CD14-positive monocyte (primary cell): ENCODE measurements at regions not wholly inside any gene's neighbourhood (a gene's known extent, or its start where the extent isn't known, plus 50 kb on each side); places are given as distances from the start of the nearest gene placed in this dataset.

Experiments
- DNase-seq, 3 donors: peaks; one replicate each; pipeline ENCODE4 v3.0.0-alpha.2; 2011 to 2022
- H2AFZ ChIP-seq: 2 replicates; pipeline ENCODE4 v1.6.0; 2012; ENCODE audit warnings: mild to moderate bottlenecking, low read depth, low read length, inconsistent platforms; ENCODE audit not compliant: insufficient read depth, poor library complexity, severe bottlenecking
- H3K27ac ChIP-seq, 2 donors: 1 replicate in 1 of 2; 2 replicates in 1 of 2; pipeline ENCODE4 v1.5.1; 2012 to 2013; ENCODE audit warnings: low read length in 2 of 2, control low read depth in 1 of 2, inconsistent platforms in 1 of 2, low read depth in 1 of 2, mild to moderate bottlenecking in 1 of 2
- H3K27me3 ChIP-seq, 2 donors: one replicate each; pipeline versions ENCODE4 v1.6.0 to v1.6.1; 2011 to 2013; ENCODE audit warnings: low read length in 2 of 2; ENCODE audit not compliant: control insufficient read depth in 2 of 2, insufficient read depth in 2 of 2
- H3K36me3 ChIP-seq, 2 donors: replicated peaks in 1 of 2; 1 replicate in 1 of 2; 2 replicates in 1 of 2; pipeline versions ENCODE4 v1.5.1 to v1.6.1; 2012 to 2013; ENCODE audit warnings: low read length in 2 of 2, control low read depth in 1 of 2, inconsistent platforms in 1 of 2, mild to moderate bottlenecking in 1 of 2; ENCODE audit not compliant: insufficient read depth in 2 of 2, control insufficient read depth in 1 of 2
- H3K4me1 ChIP-seq, 2 donors: 1 replicate in 1 of 2; 2 replicates in 1 of 2; pipeline versions ENCODE4 v1.5.1 to v1.6.1; 2012 to 2013; ENCODE audit warnings: low read length in 2 of 2, control low read depth in 1 of 2, inconsistent platforms in 1 of 2, mild to moderate bottlenecking in 1 of 2, moderate library complexity in 1 of 2; ENCODE audit not compliant: insufficient read depth in 2 of 2, control insufficient read depth in 1 of 2
- H3K4me2 ChIP-seq: replicated peaks from 2 replicates; pipeline ENCODE3; 2012; ENCODE audit warnings: low read length, moderate library complexity, mild to moderate bottlenecking; ENCODE audit not compliant: poor library complexity, severe bottlenecking; ENCODE audit errors: extremely low read depth
- H3K4me3 ChIP-seq, 3 experiments: fragments of 200-600 bp in 1 of 3; sonication (generic) in 1 of 3; replicated peaks in 1 of 3; 1 replicate in 2 of 3; 2 replicates in 1 of 3; pipeline ENCODE4 v1.5.1; 2011 to 2013; ENCODE audit warnings: low read length in 3 of 3, mild to moderate bottlenecking in 3 of 3, control low read depth in 2 of 3, low read depth in 2 of 3, inconsistent platforms in 1 of 3, moderate library complexity in 1 of 3
- H3K79me2 ChIP-seq: 2 replicates; pipeline ENCODE4 v1.6.0; 2012; ENCODE audit warnings: mild to moderate bottlenecking, control low read depth, inconsistent platforms, low read length, moderate library complexity; ENCODE audit not compliant: insufficient read depth
- H3K9ac ChIP-seq: 2 replicates; pipeline ENCODE4 v1.6.0; 2017; ENCODE audit warnings: low read length, mild to moderate bottlenecking; ENCODE audit not compliant: insufficient read depth, poor library complexity, severe bottlenecking
- H3K9me3 ChIP-seq, 2 donors: replicated peaks in 1 of 2; 1 replicate in 1 of 2; 2 replicates in 1 of 2; pipeline versions ENCODE4 v1.5.1 to v1.6.1; 2012 to 2013; ENCODE audit warnings: low read length in 2 of 2, control low read depth in 1 of 2; ENCODE audit not compliant: control insufficient read depth in 1 of 2, insufficient read depth in 1 of 2
- H4K20me1 ChIP-seq: 2 replicates; pipeline ENCODE4 v1.6.0; 2012; ENCODE audit warnings: mild to moderate bottlenecking, low read length, control low read depth, moderate library complexity; ENCODE audit not compliant: insufficient read depth
- H3K27ac Mint-ChIP-seq, 7 donors: one replicate each; pipeline ENCODE4 v1.8.0; 2020; ENCODE audit warnings: mild to moderate bottlenecking in 7 of 7, mixed read lengths in 7 of 7, moderate library complexity in 6 of 7, inconsistent platforms in 2 of 7
- H3K27me3 Mint-ChIP-seq, 3 donors: one replicate each; pipeline ENCODE4 v1.8.0; 2021 to 2022; ENCODE audit warnings: low read depth in 3 of 3, mild to moderate bottlenecking in 3 of 3, mixed read lengths in 3 of 3, moderate library complexity in 3 of 3, inconsistent platforms in 1 of 3
- H3K36me3 Mint-ChIP-seq, 2 donors: one replicate each; pipeline ENCODE4 v1.8.0; 2020; ENCODE audit warnings: mixed read lengths in 2 of 2, inconsistent platforms in 1 of 2, mild to moderate bottlenecking in 1 of 2
- H3K4me1 Mint-ChIP-seq: one replicate; pipeline ENCODE4 v1.8.0; 2020; ENCODE audit warnings: mild to moderate bottlenecking, mixed read lengths
- H3K4me3 Mint-ChIP-seq, 2 donors: one replicate each; pipeline ENCODE4 v1.8.0; 2020; ENCODE audit warnings: mild to moderate bottlenecking in 2 of 2, mixed read lengths in 2 of 2, moderate library complexity in 1 of 2
- H3K9me3 Mint-ChIP-seq, 7 donors: one replicate each; pipeline ENCODE4 v1.8.0; 2020 to 2022; ENCODE audit warnings: mixed read lengths in 7 of 7, mild to moderate bottlenecking in 6 of 7, moderate library complexity in 6 of 7, inconsistent platforms in 2 of 7
- WGBS: methylation state at CpG from one replicate; pipeline ENCODE4 v1.1.5; 2013; ENCODE audit warnings: missing lambda C conversion rate; ENCODE audit not compliant: insufficient coverage; 5-methylcytosine and 5-hydroxymethylcytosine counted together
- intact Hi-C, 2 donors: fragments of 100-400 bp; cut with micrococcal nuclease; formaldehyde crosslinking; loops; one replicate each; pipeline versions ENCODE4 v1.15.0 to v1.15.1; 2023
- TF ChIP-seq, protein P1 (sequence below): fragments of 200-600 bp; IDR thresholded peaks from one replicate; pipeline ENCODE4 v1.8.0; 2022; ENCODE audit warnings: antibody characterized with exemption, mild to moderate bottlenecking

DNA sequence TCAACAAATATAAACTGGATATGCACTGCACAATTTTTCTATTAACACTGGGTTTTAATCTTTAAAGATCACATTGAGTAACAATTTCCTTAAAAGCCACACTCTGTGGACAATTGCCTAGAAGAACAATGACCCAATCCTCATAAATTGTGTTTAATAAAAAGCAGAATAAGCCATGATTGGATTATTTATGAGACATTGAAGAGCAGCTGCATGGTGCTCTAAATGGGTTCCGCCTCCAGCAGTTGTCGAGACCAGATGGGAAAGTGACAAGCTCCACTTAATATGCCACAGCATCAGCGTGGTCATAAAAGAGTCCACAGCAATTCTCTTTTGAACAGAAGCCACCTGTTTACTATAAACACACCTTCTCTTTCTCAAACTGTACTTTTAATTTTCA lies 635.2 kb upstream of the FRG1 start:
- Histone ChIP-seq H3K36me3 (no peaks in the 10 kb centered on the region), H3K4me2 (no peak overlapping the region), H3K27me3 (no peaks in the 10 kb centered on the region), H2AFZ (no peak overlapping the region), H3K27ac (no peak overlapping the region), H3K4me1 (no peaks in the 10 kb centered on the region), H3K4me3 (no peak overlapping the region), H3K9me3 (peaks cover 0 to 16% of the 10 kb centered on the region in 2 donors), H3K9ac (no peak overlapping the region), H4K20me1 (no peaks in the 10 kb centered on the region), H3K79me2 (no peaks in the 10 kb centered on the region)
- DNase-seq: no peak
- H3K27ac Mint-ChIP-seq: no peak overlapping the region
- TF ChIP-seq, protein P1, sequence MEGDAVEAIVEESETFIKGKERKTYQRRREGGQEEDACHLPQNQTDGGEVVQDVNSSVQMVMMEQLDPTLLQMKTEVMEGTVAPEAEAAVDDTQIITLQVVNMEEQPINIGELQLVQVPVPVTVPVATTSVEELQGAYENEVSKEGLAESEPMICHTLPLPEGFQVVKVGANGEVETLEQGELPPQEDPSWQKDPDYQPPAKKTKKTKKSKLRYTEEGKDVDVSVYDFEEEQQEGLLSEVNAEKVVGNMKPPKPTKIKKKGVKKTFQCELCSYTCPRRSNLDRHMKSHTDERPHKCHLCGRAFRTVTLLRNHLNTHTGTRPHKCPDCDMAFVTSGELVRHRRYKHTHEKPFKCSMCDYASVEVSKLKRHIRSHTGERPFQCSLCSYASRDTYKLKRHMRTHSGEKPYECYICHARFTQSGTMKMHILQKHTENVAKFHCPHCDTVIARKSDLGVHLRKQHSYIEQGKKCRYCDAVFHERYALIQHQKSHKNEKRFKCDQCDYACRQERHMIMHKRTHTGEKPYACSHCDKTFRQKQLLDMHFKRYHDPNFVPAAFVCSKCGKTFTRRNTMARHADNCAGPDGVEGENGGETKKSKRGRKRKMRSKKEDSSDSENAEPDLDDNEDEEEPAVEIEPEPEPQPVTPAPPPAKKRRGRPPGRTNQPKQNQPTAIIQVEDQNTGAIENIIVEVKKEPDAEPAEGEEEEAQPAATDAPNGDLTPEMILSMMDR: no peak
- H3K4me3 Mint-ChIP-seq: no peak overlapping the region
- no peaks in the 10 kb centered on the region for H3K4me1 Mint-ChIP-seq
- H3K9me3 Mint-ChIP-seq: peaks cover 1 to 13% (median 5%) of the 10 kb centered on the region in 7 donors
- 52% methylated on average over 2 of the region's 3 CpGs for WGBS
- H3K27me3 Mint-ChIP-seq: peaks cover 0 to 2% (median 2%) of the 10 kb centered on the region in 3 donors
- no peaks in the 10 kb centered on the region for H3K36me3 Mint-ChIP-seq
- intact Hi-C loops: no loop called here

DNA sequence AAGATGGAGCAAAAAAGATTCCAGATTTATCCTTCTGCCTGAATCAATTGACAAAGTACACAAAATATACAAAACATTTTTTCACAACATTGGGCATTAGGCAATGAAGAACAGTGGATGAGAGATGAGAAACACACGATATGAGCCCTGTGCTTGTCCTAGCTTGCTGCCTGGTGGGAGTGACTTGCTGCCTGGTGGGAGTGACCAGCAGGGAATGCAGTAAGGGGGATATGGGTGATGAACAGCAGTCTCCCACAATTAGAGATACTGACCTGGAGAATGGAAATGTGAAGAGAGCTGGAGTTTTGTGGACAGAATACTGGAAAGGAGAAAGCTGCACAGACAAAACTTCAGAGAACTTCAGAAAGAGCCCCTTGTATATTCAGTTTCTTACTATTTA lies 629.4 kb upstream of the FRG1 start:
- 83% methylated on average over 1 of the region's 1 CpG for WGBS
- H3K9ac ChIP-seq: no peak overlapping the region
- no peaks in the 10 kb centered on the region for H3K4me1 ChIP-seq
- TF ChIP-seq, protein P1: no peak
- no peaks in the 10 kb centered on the region for H3K36me3 ChIP-seq
- H3K4me2 ChIP-seq: no peak overlapping the region
- no peak for DNase-seq
- H3K27me3 ChIP-seq: no peaks in the 10 kb centered on the region
- intact Hi-C loops: no loop called here
- H3K79me2 ChIP-seq: no peaks in the 10 kb centered on the region
- H2AFZ ChIP-seq: no peak overlapping the region
- Mint-ChIP-seq H3K27ac (no peak overlapping the region), H3K27me3 (peaks cover 0 to 2% (median 0%) of the 10 kb centered on the region in 3 donors), H3K4me3 (no peak overlapping the region), H3K9me3 (peaks cover 0 to 14% (median 7%) of the 10 kb centered on the region in 7 donors), H3K4me1 (no peaks in the 10 kb centered on the region), H3K36me3 (no peaks in the 10 kb centered on the region)
- no peak overlapping the region for H3K27ac ChIP-seq
- H3K9me3 ChIP-seq: peaks cover 7 to 9% of the 10 kb centered on the region in 2 donors
- H3K4me3 ChIP-seq: no peak overlapping the region
- no peaks in the 10 kb centered on the region for H4K20me1 ChIP-seq
